ENCODE measurements at regions not wholly inside any gene's neighbourhood (a gene's known extent, or its start where the extent isn't known, plus 50 kb on each side); places are given as distances from the start of the nearest gene placed in this dataset.
"Not testable (repeated sequence)": the region's sequence is repeated elsewhere in the genome, so short reads cannot be mapped to it uniquely, and the experiment has no call there.

DNA sequence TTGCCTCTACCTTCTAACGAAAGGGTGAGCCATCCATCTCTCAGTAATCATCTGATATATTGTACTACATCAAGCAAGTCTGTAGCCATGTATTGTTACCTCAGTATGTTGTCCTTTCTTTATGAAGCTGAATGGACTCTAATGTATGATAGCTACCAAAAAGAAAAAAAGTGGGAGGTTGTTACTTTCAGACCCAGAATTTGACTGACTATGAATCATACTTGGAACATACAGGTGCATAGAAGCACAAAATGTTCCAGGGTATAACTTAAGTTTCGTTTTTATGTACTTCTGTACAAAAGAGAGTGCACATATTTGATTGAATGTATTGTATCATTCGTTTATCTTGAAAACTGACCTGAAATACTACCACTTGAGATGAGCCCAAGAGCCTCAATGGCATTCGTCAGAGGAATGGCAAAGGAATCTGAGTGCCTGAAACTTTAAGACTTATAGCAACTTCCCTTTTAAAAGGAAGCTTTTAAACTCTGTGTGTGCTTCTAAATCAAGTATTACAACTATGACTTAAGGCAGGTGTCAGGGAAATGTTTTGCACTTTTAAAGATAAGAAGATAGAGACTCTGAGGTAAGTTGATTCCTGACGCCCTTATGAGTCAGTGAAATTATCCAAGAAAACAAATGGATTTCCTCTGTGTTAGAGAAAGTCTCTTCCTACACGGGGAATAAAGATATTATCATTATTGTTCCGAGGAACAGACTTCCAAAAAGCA lies 951.5 kb downstream of the GALC start:
- in situ Hi-C loops (cut with HindIII; ENCODE audit: low sequenced_read_pairs): no loop called here

DNA sequence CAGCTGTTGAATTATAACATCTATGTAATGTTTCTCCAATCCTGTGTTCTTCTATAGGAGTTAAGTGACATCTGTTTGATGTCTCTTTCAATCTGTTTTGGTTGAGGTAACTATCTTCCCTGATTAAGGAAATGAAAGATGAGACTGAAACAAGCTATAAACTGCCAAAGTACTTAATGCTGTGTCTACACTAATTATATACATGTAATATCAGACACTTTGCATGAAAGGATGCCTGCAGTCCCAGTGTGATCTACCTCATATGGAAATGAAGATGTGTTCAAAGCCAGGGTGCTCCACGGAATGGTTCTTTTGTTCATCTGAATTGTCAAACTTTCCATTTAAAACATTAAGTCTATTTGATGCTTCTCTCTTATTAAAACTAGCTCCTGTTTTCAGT lies 958.3 kb downstream of the GALC start:
- in situ Hi-C loops (cut with HindIII; ENCODE audit: low sequenced_read_pairs): no loop called here

DNA sequence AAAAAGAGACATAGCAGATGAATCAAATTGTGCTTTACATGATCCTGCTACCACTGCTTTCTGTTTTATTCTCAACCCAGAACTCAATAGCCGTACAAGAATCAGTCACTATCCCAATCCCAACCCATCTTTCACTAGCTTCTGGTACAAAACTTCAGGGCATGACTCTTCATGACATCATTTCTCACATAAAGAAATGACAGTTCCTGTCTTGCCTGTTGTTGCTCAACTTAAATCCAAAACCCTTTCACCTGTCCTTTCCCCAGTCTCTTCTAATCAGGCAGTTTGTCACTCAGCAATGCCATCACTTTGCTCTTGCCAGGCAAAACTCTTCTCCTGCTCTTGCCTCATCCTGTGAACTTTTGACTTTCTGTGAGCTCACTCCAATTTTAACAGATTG lies 962.8 kb downstream of the GALC start:
- in situ Hi-C loops (cut with HindIII; ENCODE audit: low sequenced_read_pairs): no loop called here

DNA sequence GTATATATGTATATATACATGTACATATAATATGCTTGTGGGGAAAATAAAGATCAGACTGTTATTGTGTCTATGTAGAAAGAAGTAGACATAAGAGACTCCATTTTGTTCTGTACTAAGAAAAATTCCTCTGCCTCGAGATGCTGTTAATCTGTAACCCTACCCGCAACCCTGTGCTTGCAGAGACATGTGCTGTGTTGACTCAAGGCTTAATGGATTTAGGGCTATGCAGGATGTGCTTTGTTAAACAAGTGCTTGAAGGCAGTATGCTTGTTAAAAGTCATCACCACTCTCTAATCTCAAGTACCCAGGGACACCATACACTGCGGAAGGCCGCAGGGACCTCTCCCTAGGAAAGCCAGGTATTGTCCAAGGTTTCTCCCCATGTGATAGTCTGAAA lies 972.9 kb downstream of the GALC start:
- in situ Hi-C loops (cut with HindIII; ENCODE audit: low sequenced_read_pairs): not testable (repeated sequence)

DNA sequence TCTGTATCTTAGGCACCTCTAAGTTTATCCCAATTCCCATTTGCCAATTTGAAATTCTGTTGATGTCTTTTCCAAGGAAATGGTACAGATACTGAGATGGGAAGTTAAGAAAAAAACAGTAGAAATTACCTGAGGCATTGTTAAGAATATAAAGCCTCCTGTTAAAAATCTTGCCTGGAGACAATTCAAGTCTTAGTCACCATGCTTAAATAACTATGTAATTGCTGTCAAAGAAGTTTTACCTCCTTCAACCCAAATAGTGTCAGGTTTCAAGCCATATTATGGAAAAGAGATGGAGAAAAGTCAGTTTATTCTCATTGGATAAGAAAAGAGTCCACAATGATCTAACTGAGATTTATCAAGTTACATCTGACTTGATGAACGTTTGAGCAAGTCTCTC lies 974.7 kb downstream of the GALC start:
- in situ Hi-C loops (cut with HindIII; ENCODE audit: low sequenced_read_pairs): no loop called here

DNA sequence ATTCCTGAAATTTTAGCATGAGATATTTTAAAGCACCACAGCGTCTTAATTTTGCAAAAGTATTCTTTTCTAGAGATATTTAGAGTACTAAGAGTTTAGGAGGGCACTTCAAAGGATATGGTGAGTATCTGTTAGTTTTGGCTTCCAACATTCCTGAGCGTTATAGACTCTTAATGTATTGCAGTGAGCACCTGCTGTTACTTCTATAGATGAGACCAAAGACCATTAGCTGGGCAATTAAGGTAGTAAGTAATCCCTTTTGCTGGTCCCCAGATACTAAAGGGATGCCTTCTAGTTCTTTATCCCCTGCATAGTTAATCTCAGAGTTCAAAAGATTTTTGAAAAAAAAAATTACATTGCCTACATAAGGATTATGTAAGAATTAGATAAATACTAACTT lies 975.6 kb downstream of the GALC start:
- in situ Hi-C loops (cut with HindIII; ENCODE audit: low sequenced_read_pairs): no loop called here

DNA sequence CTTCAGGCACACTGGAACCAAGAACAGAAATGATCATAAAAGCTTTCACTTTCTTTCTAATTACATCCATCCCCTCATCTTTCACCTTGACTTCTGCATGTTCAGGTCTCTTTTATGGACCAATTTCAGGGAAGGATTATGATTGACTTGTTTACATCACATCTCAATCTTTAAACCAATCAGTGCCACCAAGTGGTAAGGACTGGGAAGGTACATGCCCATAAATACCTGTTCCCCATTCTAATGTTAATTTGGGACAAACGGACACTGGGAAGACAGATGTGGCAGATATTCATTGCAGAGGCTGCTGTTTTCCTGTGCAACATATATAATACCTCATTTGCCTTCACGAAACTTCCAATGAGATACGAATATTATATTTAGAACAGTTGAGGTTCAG lies 978.1 kb downstream of the GALC start:
- in situ Hi-C loops (cut with HindIII; ENCODE audit: low sequenced_read_pairs): no loop called here

DNA sequence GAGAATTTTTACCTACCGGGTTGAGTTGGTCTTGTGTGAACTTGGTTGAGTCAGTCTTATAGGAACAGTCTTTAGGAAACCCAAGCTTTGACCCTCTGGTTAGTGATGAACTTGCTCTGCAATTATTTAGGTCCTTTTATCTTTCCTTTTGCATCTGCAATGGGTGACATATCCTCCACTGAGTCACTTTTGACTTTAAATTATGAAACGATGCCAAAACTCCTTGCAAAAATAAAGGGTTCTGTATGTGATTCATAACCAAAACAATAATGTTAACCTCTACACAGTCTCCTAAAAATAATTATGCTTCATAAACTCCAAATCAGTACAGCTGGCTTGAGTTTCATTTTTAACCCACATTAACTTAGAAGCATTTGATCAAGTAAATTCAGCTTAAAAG lies 979.4 kb downstream of the GALC start:
- in situ Hi-C loops (cut with HindIII; ENCODE audit: low sequenced_read_pairs): no loop called here

DNA sequence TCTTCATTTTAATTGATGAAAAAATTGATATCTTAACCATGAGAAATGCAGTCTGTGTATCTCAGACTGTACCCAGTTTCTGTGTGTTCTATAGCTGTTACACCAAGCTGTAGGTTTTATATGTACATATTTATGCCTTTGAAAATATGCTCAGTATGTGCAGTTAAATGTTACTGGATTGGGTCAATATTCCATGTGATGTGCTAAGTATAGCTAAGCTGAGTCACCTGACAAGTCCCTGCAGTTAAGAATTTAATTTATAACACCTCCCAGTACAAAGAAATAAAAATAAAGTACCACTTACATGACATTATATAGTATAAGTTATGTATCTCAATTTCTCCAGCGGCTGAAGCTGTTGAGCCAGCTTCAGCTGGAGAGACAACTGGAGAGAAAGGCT lies 984.0 kb downstream of the GALC start:
- in situ Hi-C loops (cut with HindIII; ENCODE audit: low sequenced_read_pairs): no loop called here

DNA sequence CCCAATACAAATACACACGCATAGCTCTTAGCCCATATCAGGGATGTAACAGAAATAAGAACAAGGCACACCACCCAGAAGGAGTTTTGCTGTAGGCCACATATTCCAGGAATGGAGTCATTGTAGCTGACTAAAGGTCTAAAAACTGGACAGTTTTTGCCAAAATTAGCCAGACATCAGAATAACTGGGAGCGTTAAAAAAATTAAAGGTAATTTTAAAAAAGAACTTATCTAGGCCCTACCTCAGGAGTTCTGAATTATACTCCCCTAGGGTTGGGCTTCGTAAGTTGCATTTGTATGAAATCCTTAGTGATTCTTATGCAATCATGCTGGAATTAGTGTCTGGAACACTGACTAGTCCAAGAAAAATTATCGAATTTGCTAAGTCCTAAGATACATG lies 987.7 kb downstream of the GALC start:
- in situ Hi-C loops (cut with HindIII; ENCODE audit: low sequenced_read_pairs): no loop called here

DNA sequence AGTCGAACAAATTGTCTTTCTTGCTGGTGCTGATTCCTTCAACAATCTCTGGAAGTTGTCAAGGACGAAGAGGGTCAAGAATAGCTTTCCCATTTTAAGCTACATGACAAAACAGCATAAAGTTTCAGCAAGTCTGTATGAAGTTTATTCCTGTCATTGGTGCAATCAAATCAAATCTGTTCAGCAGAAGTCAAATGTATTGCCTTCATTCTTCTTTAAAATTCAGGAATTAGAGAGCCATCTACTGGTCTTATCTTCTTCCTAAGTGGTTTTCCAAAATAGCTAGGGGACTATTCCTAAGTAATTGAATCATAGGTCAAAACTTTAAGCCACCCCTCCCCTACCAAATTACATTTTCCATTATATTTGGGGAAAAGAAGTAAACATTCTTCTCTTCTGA lies 990.2 kb downstream of the GALC start:
- in situ Hi-C loops (cut with HindIII; ENCODE audit: low sequenced_read_pairs): no loop called here

DNA sequence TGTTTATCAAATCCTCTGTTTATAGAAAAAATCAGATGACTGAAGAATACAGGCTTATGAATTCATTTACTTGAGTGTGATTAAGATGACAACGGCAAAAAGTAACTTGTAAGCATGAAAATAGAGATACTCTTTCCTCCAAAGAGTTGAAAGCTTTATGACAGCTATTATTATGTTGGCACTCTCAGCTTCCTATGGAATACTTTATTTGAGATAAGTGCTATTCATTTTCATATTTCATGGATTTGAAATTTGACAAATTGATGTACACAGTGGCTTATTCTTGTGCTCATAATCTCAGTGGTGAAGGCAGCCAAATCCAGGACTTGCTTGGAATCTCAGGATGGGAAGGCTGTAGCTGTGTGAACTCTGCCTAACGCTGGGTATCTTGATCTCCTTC lies 991.6 kb downstream of the GALC start:
- in situ Hi-C loops (cut with HindIII; ENCODE audit: low sequenced_read_pairs): no loop called here

DNA sequence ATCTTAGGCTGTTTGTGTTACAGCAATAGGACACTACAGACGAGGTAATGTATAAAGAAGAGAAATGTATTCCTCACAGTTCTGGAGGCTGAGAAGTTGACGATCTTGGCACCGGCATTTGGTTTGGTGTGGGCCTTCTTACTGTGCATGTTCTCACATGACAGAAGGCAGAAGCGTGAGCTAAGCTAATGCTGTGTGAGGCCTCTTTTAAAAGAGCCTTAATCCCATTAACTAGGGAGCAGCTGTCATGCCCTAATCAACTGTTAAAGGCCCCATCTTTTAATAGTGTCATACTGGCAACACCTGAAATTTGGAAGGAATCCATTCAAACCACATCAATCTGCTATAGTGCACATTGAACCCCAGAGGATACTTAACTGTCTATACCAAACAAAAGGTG lies 992.9 kb downstream of the GALC start:
- in situ Hi-C loops (cut with HindIII; ENCODE audit: low sequenced_read_pairs): no loop called here

DNA sequence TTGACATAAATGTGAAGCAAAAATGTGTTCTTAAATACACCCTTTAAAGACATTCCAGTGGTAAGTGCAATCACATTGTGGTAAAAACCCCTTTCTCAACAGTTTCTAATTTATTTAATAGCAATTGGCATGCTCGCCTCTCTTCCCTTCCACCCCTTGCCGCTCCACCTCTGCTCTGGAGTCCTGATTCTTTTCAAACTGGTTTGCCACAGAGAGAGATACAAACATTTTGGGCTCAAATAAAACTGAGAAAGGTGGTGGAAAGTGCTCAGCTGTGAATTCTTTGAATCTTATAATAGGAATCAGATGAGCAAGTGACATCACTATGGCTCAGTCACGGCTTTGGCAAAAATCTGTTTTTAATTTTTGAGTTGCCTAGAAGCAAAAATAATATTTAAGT lies 993.9 kb downstream of the GALC start:
- in situ Hi-C loops (cut with HindIII; ENCODE audit: low sequenced_read_pairs): no loop called here

DNA sequence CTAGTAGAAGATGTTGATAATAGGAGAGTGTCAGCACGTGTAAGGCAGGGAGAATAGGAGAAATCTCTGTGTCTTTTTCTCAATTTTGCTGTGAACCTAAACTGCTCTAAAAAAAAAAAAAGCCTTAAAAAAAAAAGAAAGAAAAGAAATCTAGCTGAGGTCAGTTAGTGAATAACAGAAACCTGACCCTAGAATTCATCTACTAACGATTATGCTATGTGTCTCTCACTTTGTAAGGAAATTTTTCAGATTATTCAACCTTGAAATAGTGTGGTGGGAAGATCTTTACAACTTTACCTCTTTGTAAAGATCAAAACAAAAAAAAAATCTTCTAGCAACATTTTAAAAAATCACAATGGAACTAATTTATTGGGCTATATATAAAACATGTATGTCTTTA lies 995.7 kb downstream of the GALC start:
- in situ Hi-C loops (cut with HindIII; ENCODE audit: low sequenced_read_pairs): no loop called here

DNA sequence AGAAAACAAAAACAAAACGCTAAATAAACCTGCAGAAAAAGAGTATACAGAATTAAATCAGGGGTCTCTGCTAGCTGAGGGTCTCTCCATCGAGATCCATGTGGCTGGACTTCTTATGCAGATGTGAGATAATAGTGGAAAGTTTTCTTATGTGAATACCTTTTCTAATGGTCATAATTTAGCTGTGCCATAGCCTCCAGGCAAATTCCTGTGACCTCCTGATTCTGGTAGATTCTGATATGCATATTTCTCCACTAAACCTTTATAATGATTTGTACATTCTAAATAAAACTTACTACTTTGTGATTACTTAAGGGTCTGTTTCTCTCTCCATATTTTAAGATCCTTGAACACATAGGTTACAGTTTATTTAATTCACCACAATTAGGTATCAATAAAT lies 1002.6 kb downstream of the GALC start:
- in situ Hi-C loops (cut with HindIII; ENCODE audit: low sequenced_read_pairs): no loop called here

DNA sequence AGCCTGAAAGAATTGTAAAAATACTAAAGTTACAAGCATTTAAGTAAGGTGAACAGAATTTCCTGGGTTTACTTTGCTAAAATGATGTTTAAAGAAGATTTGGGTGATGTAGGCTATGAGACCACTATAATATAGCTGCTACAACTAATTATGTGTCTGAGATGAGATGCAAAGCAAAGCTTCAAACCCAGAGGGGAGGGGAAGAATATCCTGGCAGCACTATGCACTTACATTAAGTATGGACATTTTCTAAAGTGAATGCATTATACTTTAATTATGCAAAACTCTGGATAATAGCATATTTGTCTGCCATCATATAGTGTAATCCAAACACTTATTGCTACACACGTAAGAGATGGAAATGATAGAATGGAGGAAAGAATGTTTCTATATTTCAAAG lies 1003.7 kb downstream of the GALC start:
- in situ Hi-C loops (cut with HindIII; ENCODE audit: low sequenced_read_pairs): no loop called here

DNA sequence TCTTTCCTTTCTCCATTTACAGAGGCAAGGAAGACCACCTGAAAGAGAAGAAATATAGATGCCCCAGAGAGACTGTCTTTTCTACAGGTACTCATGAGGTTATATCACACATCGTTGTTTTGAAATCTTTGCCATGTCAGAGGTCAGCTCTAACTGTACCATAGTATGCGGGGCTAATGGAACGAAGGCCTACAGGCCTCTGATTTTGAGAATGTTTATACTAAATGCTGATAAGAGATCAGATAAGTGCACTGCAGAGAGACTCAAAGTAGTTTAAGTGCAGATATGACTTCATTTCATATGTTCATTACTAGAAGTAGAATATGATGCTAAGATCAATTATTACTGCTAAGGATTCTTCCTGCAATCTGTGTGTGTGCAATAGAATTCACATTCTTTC lies 1005.0 kb downstream of the GALC start:
- in situ Hi-C loops (cut with HindIII; ENCODE audit: low sequenced_read_pairs): no loop called here

DNA sequence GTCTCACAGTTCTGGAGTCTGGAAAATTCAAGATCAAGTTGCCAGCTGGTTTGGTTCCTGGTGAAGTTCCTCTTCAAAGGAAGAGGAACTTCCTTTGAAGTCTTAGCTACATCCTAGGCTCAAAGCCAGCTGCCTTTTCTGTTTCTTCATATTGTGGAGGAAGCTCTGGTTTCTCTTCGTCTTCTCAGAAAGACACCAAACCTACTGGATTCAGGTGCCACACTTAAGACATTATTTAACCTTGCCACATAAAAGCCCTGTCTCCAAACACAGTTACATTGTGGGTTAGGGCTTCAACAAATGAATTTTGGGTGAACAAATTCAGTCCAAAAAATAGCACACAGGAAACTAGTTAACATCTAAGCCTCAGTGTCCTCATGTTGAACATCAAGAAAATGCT lies 1019.8 kb downstream of the GALC start:
- in situ Hi-C loops (cut with HindIII; ENCODE audit: low sequenced_read_pairs): no loop called here

DNA sequence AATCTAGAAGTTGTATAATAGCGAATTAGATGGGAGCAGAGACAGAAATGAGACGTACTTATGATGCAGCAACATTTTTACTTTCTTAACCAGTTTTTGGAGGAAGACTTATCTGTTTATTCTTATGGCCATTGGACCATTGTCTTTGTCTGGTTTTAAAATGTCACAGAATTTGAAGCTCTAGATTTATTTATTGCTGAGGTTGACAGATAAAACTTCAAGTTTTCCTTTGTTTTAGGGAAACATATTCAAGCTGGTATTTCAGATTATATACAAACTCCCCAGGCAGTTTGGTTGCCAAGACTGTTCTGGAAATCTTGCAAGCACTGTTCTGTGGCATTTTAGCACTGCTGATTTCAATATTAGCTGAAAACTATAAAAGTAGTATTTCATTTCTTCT lies 1021.7 kb downstream of the GALC start:
- in situ Hi-C loops (cut with HindIII; ENCODE audit: low sequenced_read_pairs): no loop called here

DNA sequence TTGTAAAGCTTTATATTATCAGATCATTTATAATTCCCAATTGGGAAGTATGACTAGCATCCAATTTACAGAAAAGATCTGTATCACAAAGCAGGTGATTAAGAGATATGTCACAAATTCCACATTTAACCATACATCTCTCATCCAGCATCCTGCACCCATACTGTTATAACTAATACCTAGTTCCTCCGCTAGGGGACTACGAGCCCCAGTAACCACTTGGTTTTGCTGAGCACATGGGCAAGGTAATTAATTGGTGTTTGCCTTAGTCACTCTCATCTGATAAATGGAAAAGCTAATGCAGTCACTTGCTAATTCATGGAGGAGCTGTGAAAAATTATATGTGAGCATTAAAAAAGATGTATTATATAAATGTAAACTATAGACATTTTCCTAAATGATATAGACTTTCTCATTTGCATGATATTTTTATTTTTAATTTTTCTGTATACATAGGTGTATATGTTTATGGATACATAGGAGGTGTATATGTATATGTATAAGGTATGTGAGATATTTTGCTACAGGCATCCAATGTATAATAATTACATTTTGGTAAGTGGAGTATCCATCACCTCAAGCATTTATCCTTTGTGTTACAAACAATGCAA lies 1031.8 kb downstream of the GALC start:
- in situ Hi-C loops (cut with HindIII; ENCODE audit: low sequenced_read_pairs): no loop called here

DNA sequence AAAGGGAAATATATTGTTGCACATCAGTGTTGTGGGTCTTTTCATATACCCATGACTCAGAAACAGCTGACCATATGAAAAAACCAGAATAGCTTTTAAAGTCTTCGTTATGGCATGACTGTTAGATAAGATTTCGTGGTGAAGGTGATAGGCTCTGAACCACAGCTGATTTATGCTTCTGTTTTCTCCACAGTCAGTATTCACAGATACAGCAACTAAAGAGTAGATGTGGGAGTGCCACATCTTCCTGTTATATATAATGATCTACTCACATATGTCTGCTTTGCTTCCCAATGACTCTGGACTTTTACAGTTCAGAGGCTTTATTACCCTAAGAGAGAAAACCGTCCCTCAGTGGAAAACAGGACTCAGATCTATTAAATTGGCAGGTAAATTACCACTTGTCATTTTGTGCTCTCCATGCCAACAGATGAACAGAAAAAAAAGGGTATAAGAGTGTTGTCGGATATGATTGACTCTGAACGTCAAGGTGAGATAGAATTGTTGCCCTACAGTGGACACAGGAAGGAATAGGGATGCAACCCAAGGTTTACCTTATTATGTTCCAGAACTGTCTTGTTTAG lies 1037.1 kb downstream of the GALC start:
- in situ Hi-C loops (cut with HindIII; ENCODE audit: low sequenced_read_pairs): no loop called here

DNA sequence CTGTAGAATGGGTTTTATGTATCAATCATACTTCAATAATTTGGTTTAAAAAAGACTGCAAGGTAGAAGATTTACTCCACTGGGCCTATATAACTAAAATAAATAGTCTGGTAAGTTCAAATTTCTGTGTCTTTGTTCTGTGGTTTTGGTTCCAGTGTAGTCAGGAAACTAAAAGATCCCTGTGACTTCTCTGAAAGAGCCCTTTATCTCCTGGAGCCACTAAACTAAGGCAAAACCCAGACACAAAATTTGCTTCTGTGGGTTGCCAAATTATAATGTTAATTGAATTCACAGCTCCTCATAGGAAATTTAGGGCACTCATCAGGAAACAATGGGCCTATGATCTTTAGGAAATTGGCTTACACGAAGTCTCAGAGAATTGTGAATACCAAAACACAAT lies 1038.4 kb downstream of the GALC start:
- in situ Hi-C loops (cut with HindIII; ENCODE audit: low sequenced_read_pairs): no loop called here
